HG03460 (cell line): ENCODE measurements at regions not wholly inside any gene's neighbourhood (a gene's known extent, or its start where the extent isn't known, plus 50 kb on each side); places are given as distances from the start of the nearest gene placed in this dataset.

ENCODE experiments used
- ATAC-seq: cut with Tn5 transposase; IDR thresholded peaks from one replicate; pipeline ENCODE4 v1.9.1; 2021; ENCODE audit not compliant: unreplicated experiment

DNA sequence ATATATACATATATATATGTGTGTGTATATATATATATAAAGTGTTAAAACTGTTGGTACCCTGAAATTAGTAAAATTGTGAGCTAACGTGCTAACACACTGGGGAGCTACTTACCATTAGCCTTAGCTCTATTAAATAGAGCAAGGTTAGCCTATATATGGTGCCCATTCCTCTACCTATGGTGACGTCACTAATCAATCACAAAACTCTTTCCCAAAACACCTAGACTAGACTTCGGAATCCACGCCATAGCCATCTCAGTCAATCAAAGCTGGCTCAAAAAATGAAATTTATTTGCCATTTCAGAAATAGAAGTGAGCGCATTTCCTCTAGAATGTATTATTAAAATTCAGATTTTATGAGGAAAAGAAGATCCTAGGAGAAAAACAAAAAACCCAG lies 229.0 kb upstream of the TENM3 start:
- ATAC-seq: no peak

DNA sequence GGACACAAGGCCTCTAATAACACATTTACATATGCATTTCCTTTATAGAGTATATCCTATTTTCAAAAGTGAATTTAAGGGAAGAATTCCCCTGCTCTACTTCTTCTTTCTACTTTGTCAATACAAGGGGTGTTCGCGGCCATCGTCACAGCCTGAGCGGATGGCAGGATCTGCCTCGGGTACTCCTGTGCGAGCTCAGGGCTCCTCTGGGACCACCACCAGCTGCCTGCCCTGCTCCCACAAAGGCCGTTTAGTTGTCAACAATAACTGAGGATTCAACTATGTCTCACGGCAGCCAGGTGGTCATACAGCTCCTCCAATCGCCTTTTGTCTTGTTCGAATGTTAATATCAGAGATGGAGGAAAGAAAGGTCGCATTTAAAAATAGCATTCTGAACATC lies 228.2 kb upstream of the TENM3 start:
- no peak for ATAC-seq

DNA sequence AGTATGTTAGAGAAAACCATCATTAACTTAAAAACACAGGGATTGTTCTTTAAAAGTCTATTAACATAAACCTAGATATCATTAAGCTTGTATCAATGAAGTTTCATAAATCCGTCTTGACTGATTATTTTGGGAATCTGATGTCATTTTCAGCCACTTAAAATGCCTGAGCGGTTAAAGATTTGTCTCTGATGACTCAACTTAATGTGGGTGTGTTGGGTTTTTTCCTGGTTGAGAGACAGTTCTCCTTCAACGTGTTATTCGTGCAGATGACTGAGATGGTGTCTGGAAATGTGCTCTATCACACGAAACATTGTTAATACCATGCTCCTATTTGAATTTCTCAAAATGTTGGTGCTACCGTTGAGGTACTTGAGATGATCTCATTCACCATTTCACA lies 227.3 kb upstream of the TENM3 start:
- ATAC-seq: no peak

DNA sequence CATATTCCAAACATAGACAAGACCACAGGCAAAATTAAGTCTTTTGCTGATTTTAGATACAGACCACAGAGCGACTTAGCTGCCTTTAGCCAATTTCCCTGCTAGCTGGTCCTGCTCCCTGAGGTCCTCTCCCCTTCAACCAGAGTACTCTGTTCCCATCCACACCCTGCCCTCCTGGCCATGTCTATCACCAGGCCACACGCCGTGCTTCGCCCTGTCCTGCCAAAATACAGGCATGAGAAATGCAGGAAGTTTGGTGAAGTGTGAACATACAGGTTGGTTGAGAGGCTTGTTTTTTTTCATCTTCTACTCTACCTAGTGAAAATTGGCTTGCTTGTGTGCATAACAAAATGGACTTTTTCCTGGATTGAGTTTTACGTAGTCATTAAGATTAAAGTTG lies 226.2 kb upstream of the TENM3 start:
- no peak for ATAC-seq

DNA sequence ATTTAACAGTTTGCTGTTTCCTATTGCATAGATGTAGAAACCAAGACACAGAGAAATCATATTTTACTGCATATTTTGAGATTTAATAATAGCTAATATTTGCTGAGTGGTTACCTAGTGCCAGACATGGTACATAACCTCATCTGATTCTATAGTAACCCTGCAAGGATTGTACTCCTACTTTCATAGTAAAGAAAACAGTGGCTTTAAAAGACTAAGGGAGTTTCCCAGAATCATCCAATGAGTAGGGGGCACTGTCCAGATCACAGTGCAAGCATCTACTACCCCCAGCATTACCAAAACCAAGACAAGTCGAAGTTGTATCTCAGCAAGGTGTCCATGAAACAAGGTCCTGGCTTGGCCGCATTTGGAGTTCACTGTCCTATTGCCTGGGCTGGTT lies 224.5 kb upstream of the TENM3 start:
- peak; percentile 48 for ATAC-seq

DNA sequence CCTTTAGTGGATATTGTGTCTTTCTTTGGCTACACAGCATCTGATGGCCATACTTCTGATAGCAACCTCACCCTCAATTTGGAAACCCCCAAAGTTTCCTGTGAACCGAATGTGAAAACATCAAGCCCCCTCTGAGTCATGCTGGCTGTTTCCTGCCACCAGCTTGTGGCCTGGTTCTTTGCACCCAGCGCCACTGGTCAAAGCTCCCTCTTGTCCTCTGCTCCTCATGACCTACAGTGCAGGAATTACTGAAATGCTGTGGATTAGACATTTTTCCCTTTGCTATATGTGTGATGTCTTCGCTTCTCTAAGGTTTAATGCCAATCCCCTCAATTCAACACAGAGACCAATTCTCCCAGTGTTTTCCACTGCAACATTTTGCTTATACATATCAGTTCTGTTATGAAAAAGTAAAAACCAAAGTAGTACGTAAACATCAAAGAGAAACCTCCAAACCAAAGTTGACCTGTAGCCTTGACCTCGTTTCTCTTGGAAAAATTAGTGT lies 224.0 kb upstream of the TENM3 start:
- ATAC-seq: peak; percentile 88

DNA sequence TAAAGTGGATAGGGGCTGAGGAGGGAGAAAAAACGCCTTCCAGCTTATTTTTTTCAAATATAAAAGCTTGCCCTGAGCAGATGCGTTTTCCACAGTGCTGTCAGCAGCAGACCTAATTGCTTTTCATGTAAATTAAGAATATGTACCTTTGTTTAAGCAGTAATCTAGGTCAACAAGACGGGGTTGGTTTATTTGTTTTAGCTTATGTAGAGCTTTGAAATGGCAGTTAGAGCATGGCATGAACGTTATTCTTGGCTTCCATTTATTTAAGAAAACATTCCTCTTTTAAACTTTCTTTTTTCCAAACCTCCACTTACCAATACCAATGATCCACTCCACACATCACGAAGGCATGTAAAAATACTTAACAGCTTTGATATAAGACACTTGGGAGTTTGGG lies 220.3 kb upstream of the TENM3 start:
- no peak for ATAC-seq

DNA sequence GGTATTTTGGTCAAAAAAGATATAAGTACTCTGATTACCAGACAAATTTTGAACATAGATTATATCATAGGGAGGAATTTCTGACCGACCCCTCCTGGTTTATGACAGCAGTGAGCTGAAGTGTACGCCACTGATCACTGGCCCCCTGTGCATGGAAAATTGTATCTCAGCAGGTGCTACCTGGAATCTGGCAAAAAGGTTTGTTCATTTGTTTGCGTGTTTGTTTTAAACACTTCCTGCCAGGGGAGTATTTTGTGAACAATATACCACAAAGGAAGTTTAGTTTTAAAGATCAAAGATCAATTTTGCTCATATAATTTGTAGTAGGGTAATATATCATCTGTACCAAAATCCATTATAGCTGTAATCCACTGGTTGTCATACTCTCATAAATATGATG lies 219.7 kb upstream of the TENM3 start:
- no peak for ATAC-seq

DNA sequence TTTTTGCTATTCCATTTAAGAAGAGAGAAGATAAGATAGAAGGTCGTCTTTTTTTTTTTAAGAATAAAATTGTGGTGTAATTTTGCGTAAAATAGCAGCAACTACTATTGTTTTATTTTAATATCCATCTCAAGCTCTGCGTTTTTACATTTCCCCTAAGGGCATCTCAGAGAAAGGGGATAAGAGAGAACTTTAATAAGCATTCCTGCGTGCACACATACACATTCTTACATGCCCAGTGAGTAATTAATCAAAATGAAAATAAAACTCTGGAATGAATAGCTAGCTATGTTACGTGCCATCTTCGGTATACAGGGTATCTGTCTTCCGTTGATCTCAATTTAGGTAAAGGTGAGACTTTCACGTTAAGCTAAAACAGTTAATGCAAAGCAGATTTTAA lies 200.3 kb upstream of the TENM3 start:
- ATAC-seq: no peak

DNA sequence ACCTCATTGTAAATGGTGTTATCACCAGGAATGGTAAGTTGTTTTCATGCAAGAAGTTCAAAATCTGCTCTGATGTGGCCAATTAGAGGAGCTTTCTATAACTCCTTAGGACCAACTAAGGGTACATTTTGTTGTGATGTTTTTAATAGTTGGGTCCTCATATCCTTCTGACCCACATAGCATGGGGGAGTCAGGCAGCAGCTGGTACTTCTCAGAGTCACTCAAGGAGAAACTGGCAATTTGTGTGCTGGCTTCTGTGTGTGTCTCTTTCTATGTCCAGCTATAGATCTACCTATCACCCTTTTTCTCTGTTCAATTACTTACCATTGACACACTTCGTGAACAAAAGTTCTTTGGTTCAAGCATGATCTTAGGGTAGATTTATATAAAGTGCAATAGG lies 194.3 kb upstream of the TENM3 start:
- ATAC-seq: no peak

DNA sequence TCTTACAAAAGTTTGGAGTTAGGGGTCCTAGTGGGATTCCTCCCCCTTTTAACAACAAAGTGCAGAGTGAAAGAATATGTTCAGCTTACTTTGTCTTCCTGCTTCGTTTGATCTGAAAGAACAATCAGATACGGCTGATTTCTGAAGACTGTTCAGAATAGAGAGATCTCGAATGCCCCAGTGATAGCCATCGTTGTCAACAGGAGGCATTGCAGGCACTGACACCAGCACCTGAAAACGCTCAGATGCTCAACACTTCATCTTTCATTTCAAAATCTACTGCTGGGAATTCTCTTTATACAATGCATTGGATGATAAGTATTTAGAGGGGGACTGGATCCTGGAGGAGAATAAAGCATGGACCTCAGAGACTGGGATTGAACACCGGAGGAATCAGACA lies 186.3 kb upstream of the TENM3 start:
- no peak for ATAC-seq

DNA sequence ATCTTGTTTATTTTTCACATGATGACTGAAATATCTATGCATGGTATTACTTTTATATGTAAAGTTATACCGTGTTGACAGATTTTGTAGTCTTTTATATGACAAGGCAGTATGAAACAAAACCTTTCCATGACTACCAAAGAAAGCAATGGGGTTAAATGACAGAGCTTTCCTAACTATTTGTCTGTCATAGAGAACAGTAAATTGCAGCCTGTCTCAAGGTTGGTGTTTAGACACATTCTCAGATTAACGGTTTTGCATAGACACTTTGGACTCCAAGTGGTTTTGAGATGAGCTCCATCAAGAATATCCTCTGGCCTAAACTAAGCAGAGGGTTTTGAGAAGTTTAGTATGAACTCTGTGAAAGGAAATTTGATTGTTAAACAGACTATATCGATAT lies 180.7 kb upstream of the TENM3 start:
- ATAC-seq: no peak

DNA sequence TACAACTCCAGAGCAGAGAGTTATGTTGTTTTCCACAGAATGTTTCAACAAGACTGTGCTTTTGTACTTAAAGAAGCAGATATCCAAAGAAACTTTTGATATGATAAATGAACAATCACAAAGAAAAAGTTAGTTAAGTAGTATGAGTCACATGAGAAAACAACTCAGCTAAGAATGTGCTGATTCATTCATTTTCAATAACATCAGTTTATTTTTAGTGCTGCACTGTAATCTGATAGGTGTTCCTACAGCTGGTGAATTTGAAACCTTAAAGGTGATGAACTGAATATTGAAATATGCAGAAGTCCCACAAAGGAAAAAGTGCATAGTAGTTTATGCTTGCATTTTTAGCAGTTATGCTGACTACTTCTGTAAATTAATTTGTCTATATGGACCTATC lies 180.3 kb upstream of the TENM3 start:
- no peak for ATAC-seq

DNA sequence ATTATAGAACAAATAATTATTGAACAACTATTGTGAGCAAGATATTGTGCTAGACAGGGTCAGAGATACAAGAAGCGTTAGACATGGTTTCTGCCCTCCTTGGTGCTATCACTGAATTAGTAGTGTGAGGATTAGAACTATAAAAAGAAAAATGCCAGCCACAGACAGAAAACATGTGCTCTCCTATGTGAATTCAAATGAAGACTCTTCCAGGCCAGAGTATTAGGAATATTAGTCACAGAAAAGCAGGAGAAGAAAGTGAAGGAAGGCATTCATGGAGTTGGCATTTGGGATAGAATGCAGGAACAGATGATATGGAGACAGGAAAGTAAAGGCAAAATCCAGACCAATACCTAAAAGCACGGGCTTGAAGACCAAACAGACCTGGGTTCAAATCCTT lies 179.6 kb upstream of the TENM3 start:
- no peak for ATAC-seq

DNA sequence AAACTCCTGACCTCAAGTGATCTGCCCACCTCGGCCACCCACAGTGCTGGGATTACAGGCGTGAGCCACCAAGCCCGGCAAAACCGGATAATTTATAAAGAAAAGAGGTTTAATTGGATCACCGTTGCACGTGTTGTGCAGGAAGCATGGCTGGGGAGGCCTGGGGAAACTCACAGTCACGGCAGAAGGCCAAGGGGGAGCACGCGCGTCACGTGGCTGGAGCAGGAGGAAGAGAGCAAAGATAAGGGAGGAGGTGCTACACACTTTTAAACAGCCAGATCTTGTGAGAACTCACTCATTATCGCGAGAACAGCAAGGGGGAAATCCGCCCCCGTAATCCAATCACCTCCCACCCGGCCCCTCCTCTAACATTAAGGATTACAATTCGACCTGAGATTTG lies 177.9 kb upstream of the TENM3 start:
- ATAC-seq: no peak

DNA sequence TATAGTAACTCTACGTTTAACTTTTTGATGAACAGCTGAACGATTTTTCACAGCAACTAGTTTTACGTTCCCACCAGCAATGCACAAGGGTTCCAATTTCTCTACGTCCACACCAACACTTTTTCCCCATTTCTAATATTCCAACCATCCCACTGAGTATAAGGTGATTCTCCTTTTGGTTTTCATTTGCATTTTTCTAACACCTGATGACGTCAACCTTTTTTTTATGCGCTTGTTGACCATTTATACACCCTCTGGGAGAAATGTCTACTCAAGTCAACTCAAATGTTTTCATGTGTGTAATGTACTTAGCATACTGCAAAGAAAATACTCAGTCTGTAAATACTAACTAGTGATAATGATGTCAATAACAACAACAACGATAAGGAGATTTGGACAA lies 177.2 kb upstream of the TENM3 start:
- no peak for ATAC-seq

DNA sequence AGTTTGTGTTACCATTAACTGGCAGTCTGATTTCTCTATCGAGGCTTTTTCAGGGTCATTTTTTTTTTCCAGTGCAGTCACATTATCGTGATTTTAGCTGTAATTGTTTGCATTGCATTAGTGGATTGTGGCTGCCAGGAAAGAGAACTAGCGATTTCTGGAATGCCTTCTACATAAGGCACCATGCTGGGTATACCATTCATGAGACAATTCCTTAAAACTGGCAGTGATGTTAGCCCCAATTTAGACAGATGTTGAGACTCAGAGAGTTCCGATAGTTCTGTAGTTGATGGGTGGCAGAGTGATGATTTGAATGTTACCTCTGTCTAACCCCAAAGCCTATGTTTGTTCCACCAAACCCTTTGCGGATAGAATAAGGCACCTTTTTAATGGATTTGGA lies 175.4 kb upstream of the TENM3 start:
- ATAC-seq: no peak

DNA sequence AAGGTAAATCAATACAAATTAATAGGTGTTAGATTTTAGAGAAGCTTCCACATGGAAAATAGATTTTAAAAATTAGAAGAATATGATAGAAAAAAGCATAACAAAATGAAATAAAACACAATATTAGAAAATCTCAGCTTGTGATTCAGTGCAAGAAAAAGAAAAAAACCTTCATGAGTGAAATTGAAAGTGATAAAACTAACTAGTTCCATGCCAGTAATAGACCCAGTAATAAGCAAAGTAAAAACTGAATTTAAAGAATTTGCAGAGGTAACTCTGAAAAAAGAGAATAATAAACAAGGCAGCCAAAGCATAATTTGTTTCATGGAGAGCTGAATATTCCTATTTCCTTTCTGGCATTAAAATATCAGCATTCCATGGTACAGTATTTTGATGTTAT lies 174.3 kb upstream of the TENM3 start:
- ATAC-seq: no peak

DNA sequence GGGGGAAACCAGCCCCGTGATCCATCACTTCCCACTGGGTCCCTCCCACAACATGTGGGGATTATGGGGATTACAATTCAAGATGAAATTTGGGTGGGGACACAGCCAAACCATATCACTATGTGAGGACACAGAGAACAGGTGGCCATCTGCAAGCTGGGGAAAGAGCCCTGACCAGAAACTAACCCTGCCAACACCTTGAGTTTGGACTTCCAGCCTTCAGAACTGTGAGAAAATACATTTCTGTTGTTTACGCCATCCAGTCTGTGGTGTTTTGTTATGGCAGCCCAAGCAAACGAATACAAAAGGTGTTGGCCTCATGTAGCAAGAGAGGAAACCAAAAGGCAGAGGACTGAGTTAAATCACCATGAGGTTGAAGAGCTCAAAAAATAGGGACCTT lies 169.9 kb upstream of the TENM3 start:
- ATAC-seq: no peak

DNA sequence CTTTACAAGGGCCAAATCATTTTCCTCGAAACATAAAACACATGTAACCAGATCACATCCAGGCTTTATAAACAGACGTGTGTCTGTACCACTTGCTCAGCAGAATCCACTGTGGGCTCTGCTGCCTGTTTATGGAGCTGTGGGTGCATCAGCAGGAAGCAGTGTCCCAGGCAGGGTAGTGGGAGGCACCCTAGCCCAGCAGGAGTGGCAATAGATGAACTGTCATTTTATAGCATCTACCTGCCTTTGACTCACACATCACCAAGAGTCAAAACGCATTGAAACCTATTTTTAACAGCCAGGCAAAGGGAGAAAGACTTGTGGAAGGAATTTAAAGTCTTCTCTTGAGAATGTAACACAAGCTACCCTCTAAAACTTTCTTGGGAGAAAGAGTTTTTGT lies 169.1 kb upstream of the TENM3 start:
- no peak for ATAC-seq

DNA sequence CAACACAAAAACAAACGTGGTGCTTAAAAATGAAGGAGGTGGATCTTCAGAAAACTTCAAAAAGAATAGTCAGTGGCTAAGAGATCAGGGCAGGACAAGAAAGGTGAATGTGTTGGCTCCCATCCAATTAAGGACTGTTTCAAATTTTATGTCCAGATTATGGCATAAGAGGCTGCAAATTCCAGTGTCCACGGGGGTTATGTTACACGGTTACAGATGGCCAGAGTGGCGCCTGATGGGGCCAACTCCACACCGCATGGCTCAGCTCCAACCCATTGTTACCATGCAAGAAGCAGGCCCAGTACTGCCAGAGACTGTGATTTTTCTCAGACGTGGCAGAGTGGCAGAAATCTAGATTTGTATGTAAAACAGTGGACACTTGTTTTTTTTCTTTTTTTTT lies 168.4 kb upstream of the TENM3 start:
- no peak for ATAC-seq

DNA sequence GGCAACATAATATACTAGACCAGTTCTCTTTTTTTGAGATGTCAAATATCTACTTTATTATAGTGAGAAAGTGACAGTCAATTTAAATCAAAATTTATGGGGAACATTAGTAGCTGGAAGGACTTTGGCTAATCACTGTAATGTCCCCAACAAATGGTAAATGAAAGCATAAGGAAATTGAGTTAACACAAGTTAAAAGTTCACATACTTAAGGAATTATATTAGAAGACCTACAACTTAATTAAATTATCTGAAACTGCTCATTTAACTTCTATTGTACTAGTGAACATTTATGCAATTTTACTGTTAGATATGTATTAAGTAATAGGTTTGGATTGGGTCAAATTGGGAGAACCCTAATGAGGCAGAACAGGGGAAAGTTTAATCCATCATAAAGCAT lies 160.3 kb upstream of the TENM3 start:
- no peak for ATAC-seq

DNA sequence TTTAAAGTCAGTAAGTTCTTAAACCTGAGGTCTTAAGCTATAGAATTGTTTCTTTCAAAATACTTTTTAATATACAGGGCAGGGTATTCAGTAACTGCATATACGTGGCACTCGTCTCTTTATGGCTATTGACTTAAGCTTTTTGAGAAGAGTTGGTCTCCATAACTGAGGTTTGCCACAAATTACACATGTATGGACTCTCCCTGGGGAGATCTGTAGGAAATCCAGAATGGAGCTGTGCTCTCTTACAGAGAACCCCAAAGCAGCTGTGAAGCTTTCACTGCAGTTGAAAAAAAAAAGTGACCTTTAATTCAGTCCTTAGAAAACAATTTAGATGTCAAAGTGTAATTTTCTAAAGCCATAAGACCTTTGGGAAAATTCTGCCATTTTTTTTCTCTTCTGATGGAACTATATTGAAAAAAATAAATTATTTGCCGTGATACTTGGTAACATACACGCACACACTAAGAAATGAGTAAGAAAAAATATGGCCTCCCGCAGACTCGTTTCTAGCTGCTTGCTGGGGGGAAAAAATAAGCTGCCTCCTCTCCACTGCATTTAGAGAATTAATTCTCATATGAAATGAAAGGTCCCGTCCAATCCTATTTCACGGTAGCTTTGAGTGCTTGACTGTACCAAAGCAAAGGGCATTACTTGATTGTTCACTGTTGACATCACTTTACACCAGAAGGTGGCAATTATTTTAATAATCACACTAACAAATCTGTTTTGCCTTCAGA lies 159.4 kb upstream of the TENM3 start:
- no peak for ATAC-seq
